ENCODE measurements at regions not wholly inside any gene's neighbourhood (a gene's known extent, or its start where the extent isn't known, plus 50 kb on each side); places are given as distances from the start of the nearest gene placed in this dataset.
A peak's percentile ranks its signal among the peaks of the same experiment; 100 is the strongest.

DNA sequence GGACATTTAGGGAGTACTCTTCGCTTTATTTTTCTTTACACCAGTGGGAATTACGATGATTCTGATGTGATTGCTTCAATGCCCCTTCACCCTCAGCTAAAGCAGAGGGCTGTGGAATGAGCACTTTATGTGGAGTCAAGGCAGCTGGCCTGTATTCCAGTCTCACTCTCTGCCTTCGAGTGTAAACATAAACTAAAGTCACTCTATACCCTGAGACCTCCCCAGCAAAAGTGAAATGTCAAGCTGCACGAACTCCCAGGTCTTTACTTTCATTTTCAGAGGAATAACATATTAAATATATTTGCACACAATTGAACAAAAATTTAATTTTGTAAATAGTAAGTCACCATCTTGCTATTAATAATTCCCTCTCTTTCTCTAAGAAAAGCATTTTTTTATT, 557.1 kb downstream of the DACH1 start:
- CTCF ChIA-PET = interaction anchor here (1.0 to 2.9 kb wide), 2 partner anchors 10 to 12 kb away, joined by 3 to 10 read pairs; no protein-coding TSS in a partner anchor
- no peaks in the 10 kb centered on the region for H3K79me2 ChIP-seq (ENCODE audit: control insufficient read depth, insufficient read depth, low read length)
- dilution Hi-C loops (cut with MboI; ENCODE audit: extremely low pct_ligation_motif_present, low sequenced_read_pairs) = no loop called here
- H3K4me3 ChIP-seq (replicated peaks in 1 of 3; ENCODE audit: insufficient read depth in 1 of 3, low read depth in 1 of 3, low read length in 3 of 3) = no peak overlapping the region
- H2AFZ ChIP-seq (ENCODE audit: low read depth, low read length) = peak overlapping the region; percentile 13
- H3K4me1 ChIP-seq (ENCODE audit: control insufficient read depth, extremely low read depth, insufficient read depth, low read length) = no peaks in the 10 kb centered on the region
- no peaks in the 10 kb centered on the region for H3K9me3 ChIP-seq (replicated peaks; ENCODE audit: control insufficient read depth, insufficient read depth, low read length)
- no peak for FAIRE-seq
- H4K20me1 ChIP-seq (replicated peaks; ENCODE audit: control insufficient read depth, extremely low read depth, insufficient read depth, low read length) = no peaks in the 10 kb centered on the region
- H3K27me3 ChIP-seq (ENCODE audit: control insufficient read depth in 2 of 2, insufficient read depth in 2 of 2, low read length in 2 of 2) = no peaks in the 10 kb centered on the region
- POLR2A ChIA-PET = no interaction called here
- no peak for DNase-seq (ENCODE audit: low read depth, low spot score)
- no TSS peak for BruUV-seq (replicated peaks)
- H3K4me2 ChIP-seq (ENCODE audit: insufficient read depth, low read length) = no peak overlapping the region
- intact Hi-C loops (cut with micrococcal nuclease) = loop anchor here (10.0 kb wide), 1 partner anchor 585 kb away; no protein-coding TSS in a partner anchor
- no peaks in the 10 kb centered on the region for H3K36me3 ChIP-seq (ENCODE audit: control insufficient read depth in 2 of 2, extremely low read depth in 1 of 2, insufficient read depth in 2 of 2, low read length in 2 of 2)
- H3K27ac ChIP-seq (ENCODE audit: insufficient read depth, low read depth, low read length) = no peak overlapping the region
- TF ChIP-seq, protein P1, sequence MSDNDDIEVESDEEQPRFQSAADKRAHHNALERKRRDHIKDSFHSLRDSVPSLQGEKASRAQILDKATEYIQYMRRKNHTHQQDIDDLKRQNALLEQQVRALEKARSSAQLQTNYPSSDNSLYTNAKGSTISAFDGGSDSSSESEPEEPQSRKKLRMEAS (IDR thresholded peaks at IDR 0.05; ENCODE audit: insufficient read depth, insufficient read length) = no peak
- TF ChIP-seq EZH2 (IDR thresholded peaks at IDR 0.05; ENCODE audit: borderline replicate concordance, low read depth, low read length, severe bottlenecking) (no peak), FOS (IDR thresholded peaks at IDR 0.05; ENCODE audit: borderline replicate concordance, insufficient read depth, low read length) (no peak), JUN (IDR thresholded peaks at IDR 0.05; ENCODE audit: borderline replicate concordance, insufficient read depth, insufficient read length, low read depth) (no peak), MYC (IDR thresholded peaks at IDR 0.05; ENCODE audit: low read depth, low read length) (no peak), POLR2A (IDR thresholded peaks at IDR 0.05; ENCODE audit: low read depth, low read length) (no peak), GATA2 (IDR thresholded peaks at IDR 0.05; ENCODE audit: insufficient read depth, insufficient read length, low read depth, low read length) (no peak), POLR2AphosphoS5 (IDR thresholded peaks at IDR 0.05; ENCODE audit: insufficient read depth, low read depth, low read length) (no peak)
- TF ChIP-seq, protein P2, sequence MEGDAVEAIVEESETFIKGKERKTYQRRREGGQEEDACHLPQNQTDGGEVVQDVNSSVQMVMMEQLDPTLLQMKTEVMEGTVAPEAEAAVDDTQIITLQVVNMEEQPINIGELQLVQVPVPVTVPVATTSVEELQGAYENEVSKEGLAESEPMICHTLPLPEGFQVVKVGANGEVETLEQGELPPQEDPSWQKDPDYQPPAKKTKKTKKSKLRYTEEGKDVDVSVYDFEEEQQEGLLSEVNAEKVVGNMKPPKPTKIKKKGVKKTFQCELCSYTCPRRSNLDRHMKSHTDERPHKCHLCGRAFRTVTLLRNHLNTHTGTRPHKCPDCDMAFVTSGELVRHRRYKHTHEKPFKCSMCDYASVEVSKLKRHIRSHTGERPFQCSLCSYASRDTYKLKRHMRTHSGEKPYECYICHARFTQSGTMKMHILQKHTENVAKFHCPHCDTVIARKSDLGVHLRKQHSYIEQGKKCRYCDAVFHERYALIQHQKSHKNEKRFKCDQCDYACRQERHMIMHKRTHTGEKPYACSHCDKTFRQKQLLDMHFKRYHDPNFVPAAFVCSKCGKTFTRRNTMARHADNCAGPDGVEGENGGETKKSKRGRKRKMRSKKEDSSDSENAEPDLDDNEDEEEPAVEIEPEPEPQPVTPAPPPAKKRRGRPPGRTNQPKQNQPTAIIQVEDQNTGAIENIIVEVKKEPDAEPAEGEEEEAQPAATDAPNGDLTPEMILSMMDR (IDR thresholded peaks at IDR 0.05; ENCODE audit: extremely low read depth in 1 of 2, insufficient read depth in 1 of 2, low read depth in 1 of 2, low read length in 2 of 2) = no peak
- no peak overlapping the region for H3K9ac ChIP-seq (replicated peaks; ENCODE audit: extremely low read depth, insufficient read depth, low read length)
- H3K9me1 ChIP-seq (replicated peaks; ENCODE audit: control insufficient read depth, extremely low read depth, insufficient read depth, low read length) = no peaks in the 10 kb centered on the region
